SK-N-SH (cell line): ENCODE measurements at regions not wholly inside any gene's neighbourhood (a gene's known extent, or its start where the extent isn't known, plus 50 kb on each side); places are given as distances from the start of the nearest gene placed in this dataset.

ENCODE experiments used
- CTCF ChIA-PET: fragments of 300-600, 350-600 bp; formaldehyde crosslinking; extraction: SDS; loops from one replicate; lab custom pipeline; 2021; lab: Yijun Ruan, JAX
- POLR2A ChIA-PET: fragments of 350-600 bp; sonication (Branson Sonifier 250); formaldehyde crosslinking; extraction: SDS; loops from one replicate; lab custom pipeline; 2020; ENCODE audit warnings: antibody characterized with exemption, inconsistent platforms; lab: Yijun Ruan, JAX
- DNase-seq: peaks from one replicate; pipeline ENCODE4 v3.0.0; 2012
- H2AFZ ChIP-seq: fragments of 200-600 bp; sonication (generic); 2 replicates; pipeline ENCODE4 v1.8.1; 2016; ENCODE audit warnings: antibody characterized with exemption, mild to moderate bottlenecking, low read depth
- H3F3A ChIP-seq: fragments of 200-600 bp; sonication (generic); replicated peaks from 2 replicates; pipeline ENCODE3; 2016; ENCODE audit warnings: antibody characterized with exemption, mild to moderate bottlenecking; ENCODE audit not compliant: insufficient read depth
- H3K27ac ChIP-seq, 2 experiments: fragments of 200-500 bp in 1 of 2; fragments of 200-600 bp in 1 of 2; sonication (Bioruptor generic) in 1 of 2; sonication (generic), shearing (Covaris generic) in 1 of 2; 2 replicates each; pipeline versions ENCODE4 v1.5.1 to v1.6.1; 2014 to 2016; ENCODE audit warnings: low read depth in 2 of 2, inconsistent platforms in 1 of 2, low read length in 1 of 2, mild to moderate bottlenecking in 1 of 2, mixed read lengths in 1 of 2
- H3K27me3 ChIP-seq: fragments of 200-600 bp; sonication (generic), shearing (Covaris generic); 2 replicates; pipeline ENCODE4 v1.6.1; 2016; ENCODE audit warnings: mixed run types; ENCODE audit not compliant: insufficient read depth
- H3K36me3 ChIP-seq, 2 experiments: fragments of 200-500 bp in 1 of 2; fragments of 200-600 bp in 1 of 2; sonication (Bioruptor generic) in 1 of 2; sonication (generic) in 1 of 2; replicated peaks in 1 of 2; 2 replicates each; pipeline versions ENCODE3 to v1.5.1; 2014 to 2016; ENCODE audit warnings: low read length in 1 of 2, mild to moderate bottlenecking in 1 of 2; ENCODE audit not compliant: insufficient read depth in 2 of 2, control insufficient read depth in 1 of 2
- H3K4me1 ChIP-seq, 2 experiments: fragments of 200-500 bp in 1 of 2; fragments of 200-600 bp in 1 of 2; sonication (Bioruptor generic) in 1 of 2; sonication (generic), shearing (Covaris generic) in 1 of 2; 2 replicates each; pipeline versions ENCODE4 v1.5.1 to v1.6.1; 2014 to 2016; ENCODE audit warnings: low read depth in 1 of 2, low read length in 1 of 2, mixed run types in 1 of 2; ENCODE audit not compliant: insufficient read depth in 2 of 2, control insufficient read depth in 1 of 2
- H3K4me2 ChIP-seq: fragments of 200-600 bp; sonication (generic), shearing (Covaris generic); 2 replicates; pipeline ENCODE4 v1.6.1; 2017; ENCODE audit warnings: mixed run types
- H3K4me3 ChIP-seq, 2 experiments: fragments of 200-500 bp in 1 of 2; fragments of 200-600 bp in 1 of 2; sonication (Bioruptor generic) in 1 of 2; sonication (generic), shearing (Covaris generic) in 1 of 2; 2 replicates each; pipeline versions ENCODE4 v1.5.1 to v1.8.1; 2014 to 2016; ENCODE audit warnings: low read depth in 2 of 2, inconsistent platforms in 1 of 2, low read length in 1 of 2, mild to moderate bottlenecking in 1 of 2, mixed read lengths in 1 of 2, moderate library complexity in 1 of 2
- H3K79me2 ChIP-seq: fragments of 200-600 bp; sonication (generic); 2 replicates; pipeline ENCODE4 v1.8.1; 2017; ENCODE audit warnings: mild to moderate bottlenecking; ENCODE audit not compliant: insufficient read depth
- H3K9ac ChIP-seq: fragments of 200-600 bp; sonication (generic); 2 replicates; pipeline ENCODE4 v1.6.1; 2017; ENCODE audit warnings: mixed run types
- H3K9me2 ChIP-seq: fragments of 200-600 bp; sonication (generic); 2 replicates; pipeline ENCODE4 v1.6.1; 2017; ENCODE audit warnings: mixed run types
- H3K9me3 ChIP-seq: fragments of 200-600 bp; sonication (generic); 2 replicates; pipeline ENCODE4 v1.6.1; 2017; ENCODE audit warnings: mixed run types, mild to moderate bottlenecking, moderate library complexity
- H4K20me1 ChIP-seq: fragments of 200-600 bp; sonication (generic); 2 replicates; pipeline ENCODE4 v1.6.1; 2017; ENCODE audit warnings: mild to moderate bottlenecking, mixed run types; ENCODE audit not compliant: insufficient read depth
- ELF1 ChIP-seq: IDR thresholded peaks from 2 replicates; pipeline ENCODE4 v1.4.0; 2012
- EZH2phosphoT487 ChIP-seq: fragments of 200-600 bp; sonication (generic); IDR thresholded peaks from 2 replicates; pipeline ENCODE4 v1.6.1; 2017; ENCODE audit warnings: low read depth, mixed run types, mild to moderate bottlenecking, antibody characterized with exemption, moderate library complexity, borderline replicate concordance
- FOSL2 ChIP-seq: IDR thresholded peaks from 2 replicates; pipeline ENCODE4 v1.4.0; 2012; ENCODE audit warnings: low read depth, mild to moderate bottlenecking, moderate library complexity, borderline replicate concordance
- JUND ChIP-seq: IDR thresholded peaks from 2 replicates; pipeline ENCODE4 v1.4.0; 2012
- MAX ChIP-seq: IDR thresholded peaks from 2 replicates; pipeline ENCODE4 v1.4.0; 2012; ENCODE audit warnings: low read depth
- MEF2A ChIP-seq: IDR thresholded peaks from 2 replicates; pipeline ENCODE4 v1.4.0; 2012; ENCODE audit warnings: low read depth, borderline replicate concordance
- NFIC ChIP-seq: IDR thresholded peaks from 2 replicates; pipeline ENCODE4 v1.4.0; 2012; ENCODE audit warnings: borderline replicate concordance
- NRF1 ChIP-seq: IDR thresholded peaks from 2 replicates; pipeline ENCODE4 v1.6.1; 2012; ENCODE audit warnings: low read depth, mild to moderate bottlenecking, low read length
- POLR2AphosphoS5 ChIP-seq: IDR thresholded peaks from 2 replicates; pipeline ENCODE4 v1.6.1; 2012; ENCODE audit warnings: low read depth, low read length
- RAD21 ChIP-seq: IDR thresholded peaks from 2 replicates; pipeline ENCODE4 v1.6.1; 2012; ENCODE audit warnings: mild to moderate bottlenecking, low read length
- RCOR1 ChIP-seq: fragments of 150-350 bp; IDR thresholded peaks from 2 replicates; pipeline ENCODE4 v1.6.1; 2017; ENCODE audit warnings: antibody characterized with exemption, low read length
- SIN3A ChIP-seq: IDR thresholded peaks from 2 replicates; pipeline ENCODE4 v1.6.1; 2012; ENCODE audit warnings: low read depth, mild to moderate bottlenecking, low read length, moderate library complexity, borderline replicate concordance
- TCF12 ChIP-seq: IDR thresholded peaks from 2 replicates; pipeline ENCODE4 v1.4.0; 2012
- TEAD4 ChIP-seq: IDR thresholded peaks from 2 replicates; pipeline ENCODE4 v1.4.0; 2012; ENCODE audit warnings: mild to moderate bottlenecking, borderline replicate concordance; ENCODE audit not compliant: insufficient read depth
- YY1 ChIP-seq: IDR thresholded peaks from 2 replicates; pipeline ENCODE4 v1.4.0; 2012; ENCODE audit warnings: low read depth, mild to moderate bottlenecking
- WGBS: methylation state at CpG from one replicate; pipeline ENCODE4 v1.1.6; 2017; ENCODE audit warnings: low lambda C conversion rate; 5-methylcytosine and 5-hydroxymethylcytosine counted together
- TF ChIP-seq, protein P1 (sequence below): fragments of 200-600 bp; sonication (generic); IDR thresholded peaks from 2 replicates; pipeline ENCODE4 v1.6.1; 2017; ENCODE audit warnings: antibody characterized with exemption, mild to moderate bottlenecking, moderate library complexity
- TF ChIP-seq, protein P2 (sequence below): fragments of 150-350 bp; IDR thresholded peaks from 2 replicates; pipeline ENCODE4 v1.6.1; 2017; ENCODE audit warnings: antibody characterized with exemption, low read length, low read depth, borderline replicate concordance

DNA sequence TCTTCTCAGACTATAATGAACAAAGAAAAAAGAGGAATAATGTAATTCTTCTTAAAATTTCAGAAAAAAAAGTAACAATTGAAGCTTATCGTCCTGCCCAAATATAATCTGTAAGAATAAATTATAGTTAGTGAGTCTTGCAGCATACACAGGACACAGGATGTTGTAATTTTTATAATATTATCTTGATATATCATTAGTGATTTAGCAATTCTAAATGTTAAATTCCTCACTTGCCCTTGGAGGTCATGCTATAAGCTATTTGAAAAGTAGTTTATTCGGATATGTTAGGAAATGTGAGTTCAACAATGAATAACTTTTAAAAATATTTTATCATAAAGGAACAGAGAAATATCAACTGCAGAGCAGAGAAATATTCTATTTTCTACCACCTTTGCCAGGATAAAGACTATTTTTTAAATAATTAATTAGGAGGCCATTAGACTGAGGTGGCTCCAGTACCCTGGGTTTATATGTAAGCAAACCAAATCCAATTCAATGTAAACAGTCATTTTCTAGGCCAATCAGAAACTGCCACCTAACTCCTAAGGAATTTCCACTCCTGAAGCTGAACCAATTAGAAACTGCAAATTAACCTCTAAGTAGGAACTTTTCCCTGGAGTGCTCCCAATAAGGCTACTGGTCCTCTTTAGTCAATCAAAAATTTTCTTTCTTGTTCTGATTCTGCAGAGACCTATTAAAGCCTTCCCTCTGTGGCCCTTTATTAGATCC lies 1109.3 kb downstream of the ROBO2 start:
- Histone ChIP-seq H3K27me3 (no peaks in the 10 kb centered on the region), H3K4me3 (no peak overlapping the region), H3K4me1 (no peaks in the 10 kb centered on the region), H3K79me2 (no peaks in the 10 kb centered on the region), H2AFZ (no peak overlapping the region), H3K9me3 (no peaks in the 10 kb centered on the region), H4K20me1 (no peaks in the 10 kb centered on the region), H3K27ac (no peak overlapping the region), H3K36me3 (no peaks in the 10 kb centered on the region), H3K9me2 (no peaks in the 10 kb centered on the region), H3K4me2 (no peak overlapping the region), H3K9ac (no peak overlapping the region), H3F3A (no peaks in the 10 kb centered on the region)
- ChIA-PET POLR2A (no interaction called here), CTCF (no interaction called here)
- TF ChIP-seq JUND (no peak), TEAD4 (no peak), EZH2phosphoT487 (no peak), ELF1 (no peak), NFIC (no peak), NRF1 (no peak), TCF12 (no peak), MEF2A (no peak), RAD21 (no peak), POLR2AphosphoS5 (no peak)
- TF ChIP-seq, protein P1, sequence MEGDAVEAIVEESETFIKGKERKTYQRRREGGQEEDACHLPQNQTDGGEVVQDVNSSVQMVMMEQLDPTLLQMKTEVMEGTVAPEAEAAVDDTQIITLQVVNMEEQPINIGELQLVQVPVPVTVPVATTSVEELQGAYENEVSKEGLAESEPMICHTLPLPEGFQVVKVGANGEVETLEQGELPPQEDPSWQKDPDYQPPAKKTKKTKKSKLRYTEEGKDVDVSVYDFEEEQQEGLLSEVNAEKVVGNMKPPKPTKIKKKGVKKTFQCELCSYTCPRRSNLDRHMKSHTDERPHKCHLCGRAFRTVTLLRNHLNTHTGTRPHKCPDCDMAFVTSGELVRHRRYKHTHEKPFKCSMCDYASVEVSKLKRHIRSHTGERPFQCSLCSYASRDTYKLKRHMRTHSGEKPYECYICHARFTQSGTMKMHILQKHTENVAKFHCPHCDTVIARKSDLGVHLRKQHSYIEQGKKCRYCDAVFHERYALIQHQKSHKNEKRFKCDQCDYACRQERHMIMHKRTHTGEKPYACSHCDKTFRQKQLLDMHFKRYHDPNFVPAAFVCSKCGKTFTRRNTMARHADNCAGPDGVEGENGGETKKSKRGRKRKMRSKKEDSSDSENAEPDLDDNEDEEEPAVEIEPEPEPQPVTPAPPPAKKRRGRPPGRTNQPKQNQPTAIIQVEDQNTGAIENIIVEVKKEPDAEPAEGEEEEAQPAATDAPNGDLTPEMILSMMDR, result no peak
- DNase-seq, result no peak
- WGBS, result 76% methylated on average over 2 of the region's 2 CpGs

DNA sequence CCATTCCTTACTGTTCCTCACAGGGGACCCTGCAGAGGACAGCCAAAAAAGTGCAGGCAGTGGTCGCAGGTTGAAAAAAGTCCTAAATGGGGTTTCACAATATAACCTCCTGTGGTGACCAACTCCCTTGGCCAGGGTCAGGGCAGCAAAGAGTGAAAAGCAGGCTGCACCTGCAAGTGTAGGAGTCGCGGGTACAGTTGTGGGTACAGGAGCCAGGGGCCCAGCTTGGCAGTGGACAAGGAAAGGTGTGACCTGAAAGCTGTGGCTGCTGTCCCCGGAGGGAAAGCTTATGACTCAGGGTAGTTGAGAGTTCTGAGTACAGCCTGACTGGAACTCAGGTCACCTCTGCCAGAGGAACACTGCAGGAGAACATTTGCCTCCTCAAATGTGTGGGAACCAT lies 1114.1 kb downstream of the ROBO2 start:
- H3K9me2 ChIP-seq, result no peaks in the 10 kb centered on the region
- 63% methylated on average over 4 of the region's 4 CpGs for WGBS
- no peak for DNase-seq
- H3K4me2 ChIP-seq, result no peak overlapping the region
- CTCF ChIA-PET, result no interaction called here
- no peaks in the 10 kb centered on the region for H3K4me1 ChIP-seq
- H3K36me3 ChIP-seq, result no peaks in the 10 kb centered on the region
- no peaks in the 10 kb centered on the region for H3F3A ChIP-seq
- no peaks in the 10 kb centered on the region for H3K79me2 ChIP-seq
- H3K9me3 ChIP-seq, result no peaks in the 10 kb centered on the region
- no peak overlapping the region for H2AFZ ChIP-seq
- POLR2A ChIA-PET, result no interaction called here
- H3K27me3 ChIP-seq, result no peaks in the 10 kb centered on the region
- no peak overlapping the region for H3K9ac ChIP-seq
- no peaks in the 10 kb centered on the region for H4K20me1 ChIP-seq
- TF ChIP-seq TEAD4 (no peak), YY1 (no peak), FOSL2 (no peak), SIN3A (no peak), MAX (no peak), RCOR1 (no peak)
- TF ChIP-seq, protein P2, sequence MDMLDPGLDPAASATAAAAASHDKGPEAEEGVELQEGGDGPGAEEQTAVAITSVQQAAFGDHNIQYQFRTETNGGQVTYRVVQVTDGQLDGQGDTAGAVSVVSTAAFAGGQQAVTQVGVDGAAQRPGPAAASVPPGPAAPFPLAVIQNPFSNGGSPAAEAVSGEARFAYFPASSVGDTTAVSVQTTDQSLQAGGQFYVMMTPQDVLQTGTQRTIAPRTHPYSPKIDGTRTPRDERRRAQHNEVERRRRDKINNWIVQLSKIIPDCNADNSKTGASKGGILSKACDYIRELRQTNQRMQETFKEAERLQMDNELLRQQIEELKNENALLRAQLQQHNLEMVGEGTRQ, result no peak
- no peak overlapping the region for H3K27ac ChIP-seq
- H3K4me3 ChIP-seq, result no peak overlapping the region
